ENCODE measurements at regions not wholly inside any gene's neighbourhood (a gene's known extent, or its start where the extent isn't known, plus 50 kb on each side); places are given as distances from the start of the nearest gene placed in this dataset.

DNA sequence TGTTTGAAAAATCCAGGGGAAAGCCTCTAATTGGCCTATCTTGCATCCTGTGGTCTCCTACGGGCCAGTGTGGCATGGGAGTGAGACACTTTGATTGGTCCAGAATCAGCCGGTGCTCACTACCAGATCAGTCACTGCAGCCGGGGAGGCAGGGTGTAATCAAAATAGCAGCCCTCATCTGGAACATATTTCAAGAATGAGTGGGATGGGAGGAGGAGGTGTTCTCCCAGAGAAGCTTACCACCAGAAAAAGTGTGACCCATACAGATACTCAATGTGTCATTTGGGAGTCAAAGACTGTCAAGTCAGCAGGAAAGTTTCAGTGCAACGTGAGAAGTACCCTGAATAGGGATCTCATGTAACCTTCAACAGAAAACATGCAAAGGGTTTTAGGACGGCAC lies 393.9 kb upstream of the SLC14A2 start:
- ATAC-seq (no peak), DNase-seq (ENCODE audit: low read depth, low spot score) (no peak)
- intact Hi-C loops (cut with micrococcal nuclease), result no loop called here
- Histone ChIP-seq H2AFZ (ENCODE audit: low read depth, low read length, poor library complexity, severe bottlenecking) (no peak overlapping the region), H3K36me3 (ENCODE audit: control insufficient read depth in 1 of 2, insufficient read depth in 2 of 2, low read length in 2 of 2) (no peaks in the 10 kb centered on the region), H3K79me2 (ENCODE audit: insufficient read depth, low read length) (no peaks in the 10 kb centered on the region), H3K27ac (ENCODE audit: low read depth, low read length) (no peak overlapping the region), H3K9me3 (ENCODE audit: control insufficient read depth in 1 of 2, insufficient read depth in 1 of 2, low read depth in 1 of 2, low read length in 2 of 2) (peaks cover 0 to 9% of the 10 kb centered on the region in 2 experiments; a peak in 2 of 4 replicates), H3K4me1 (ENCODE audit: control insufficient read depth in 1 of 2, insufficient read depth in 2 of 2, low read length in 2 of 2) (no peaks in the 10 kb centered on the region; a peak in 1 of 4 replicates), H3K9me2 (ENCODE audit: insufficient read depth) (no peaks in the 10 kb centered on the region), H3K9ac (ENCODE audit: low read length) (no peak overlapping the region), H3K27me3 (ENCODE audit: insufficient read depth, low read length) (no peaks in the 10 kb centered on the region), H4K20me1 (ENCODE audit: insufficient read depth) (no peaks in the 10 kb centered on the region), H3K4me2 (ENCODE audit: low read length) (no peak overlapping the region), H3K4me3 (replicated peaks in 1 of 2; ENCODE audit: low read depth in 1 of 2, low read length in 2 of 2) (no peak overlapping the region)
- ChIA-PET RAD21 (ENCODE audit: low non-redundant PET in 1 of 2, low total read pairs in 2 of 2, uncharacterized antibody in 2 of 2, unreplicated experiment in 2 of 2) (no interaction called here), CTCF (no interaction called here), POLR2A (no interaction called here)
- TF ChIP-seq YY1 (IDR thresholded peaks at IDR 0.05; ENCODE audit: extremely low read depth, insufficient replicate concordance, low read depth, low read length) (no peak), POLR2AphosphoS5 (IDR thresholded peaks at IDR 0.05; ENCODE audit: low read depth, low read length) (no peak), EGR1 (IDR thresholded peaks at IDR 0.05; ENCODE audit: low read depth) (no peak), FOSL1 (IDR thresholded peaks at IDR 0.05; ENCODE audit: low read depth) (no peak), EZH2 (IDR thresholded peaks at IDR 0.05) (no peak), SP1 (IDR thresholded peaks at IDR 0.05; ENCODE audit: low read depth) (no peak), SRF (IDR thresholded peaks at IDR 0.05; ENCODE audit: low read depth) (no peak), TCF7L2 (IDR thresholded peaks at IDR 0.05; ENCODE audit: borderline replicate concordance, extremely low read depth, insufficient read depth, insufficient read length) (no peak)
- BruUV-seq (replicated peaks), result no TSS peak

DNA sequence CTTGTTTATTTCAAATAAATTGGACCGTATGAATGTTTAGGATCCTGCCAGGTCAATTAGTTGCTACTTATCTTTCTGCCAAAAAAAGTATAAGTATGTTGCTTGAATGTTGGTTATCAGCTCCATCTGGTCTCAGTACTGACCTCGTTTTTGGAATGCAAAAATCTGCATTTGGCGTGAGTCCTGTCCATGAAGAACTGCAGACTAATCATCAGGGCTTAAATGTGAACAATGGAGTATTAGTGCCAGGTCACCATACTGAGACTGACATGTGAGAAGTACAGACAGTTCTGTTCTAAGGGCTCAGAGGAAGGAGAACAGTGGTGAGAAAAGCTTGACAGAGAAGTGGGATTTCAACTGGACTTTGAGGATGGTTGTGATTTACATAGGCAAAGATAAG lies 393.1 kb upstream of the SLC14A2 start:
- ChIA-PET RAD21 (ENCODE audit: low non-redundant PET in 1 of 2, low total read pairs in 2 of 2, uncharacterized antibody in 2 of 2, unreplicated experiment in 2 of 2) (no interaction called here), CTCF (no interaction called here), POLR2A (no interaction called here)
- intact Hi-C loops (cut with micrococcal nuclease), result no loop called here
- H3K4me2 ChIP-seq (ENCODE audit: low read length), result no peak overlapping the region
- H3K4me3 ChIP-seq (replicated peaks in 1 of 2; ENCODE audit: low read depth in 1 of 2, low read length in 2 of 2), result no peak overlapping the region
- no peak for DNase-seq (ENCODE audit: low read depth, low spot score)
- H3K9me2 ChIP-seq (ENCODE audit: insufficient read depth), result no peaks in the 10 kb centered on the region
- no peak overlapping the region for H3K9ac ChIP-seq (ENCODE audit: low read length)
- no peaks in the 10 kb centered on the region for H4K20me1 ChIP-seq (ENCODE audit: insufficient read depth)
- ATAC-seq, result no peak
- H3K36me3 ChIP-seq (ENCODE audit: control insufficient read depth in 1 of 2, insufficient read depth in 2 of 2, low read length in 2 of 2), result no peaks in the 10 kb centered on the region
- H3K79me2 ChIP-seq (ENCODE audit: insufficient read depth, low read length), result no peaks in the 10 kb centered on the region
- TF ChIP-seq POLR2AphosphoS5 (IDR thresholded peaks at IDR 0.05; ENCODE audit: low read depth, low read length) (no peak), SP1 (IDR thresholded peaks at IDR 0.05; ENCODE audit: low read depth) (no peak), EZH2phosphoT487 (IDR thresholded peaks at IDR 0.05; ENCODE audit: borderline replicate concordance) (no peak), ELF1 (IDR thresholded peaks at IDR 0.05; ENCODE audit: borderline replicate concordance, low read depth) (no peak), CEBPB (IDR thresholded peaks at IDR 0.05; ENCODE audit: low read depth) (no peak), TCF7L2 (IDR thresholded peaks at IDR 0.05; ENCODE audit: borderline replicate concordance, extremely low read depth, insufficient read depth, insufficient read length) (no peak), ZFX (IDR thresholded peaks at IDR 0.05) (no peak), YY1 (IDR thresholded peaks at IDR 0.05; ENCODE audit: extremely low read depth, insufficient replicate concordance, low read depth, low read length) (no peak)
- TF ChIP-seq, protein P1, sequence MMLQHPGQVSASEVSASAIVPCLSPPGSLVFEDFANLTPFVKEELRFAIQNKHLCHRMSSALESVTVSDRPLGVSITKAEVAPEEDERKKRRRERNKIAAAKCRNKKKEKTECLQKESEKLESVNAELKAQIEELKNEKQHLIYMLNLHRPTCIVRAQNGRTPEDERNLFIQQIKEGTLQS (IDR thresholded peaks at IDR 0.05), result no peak
- TF ChIP-seq, protein P2, sequence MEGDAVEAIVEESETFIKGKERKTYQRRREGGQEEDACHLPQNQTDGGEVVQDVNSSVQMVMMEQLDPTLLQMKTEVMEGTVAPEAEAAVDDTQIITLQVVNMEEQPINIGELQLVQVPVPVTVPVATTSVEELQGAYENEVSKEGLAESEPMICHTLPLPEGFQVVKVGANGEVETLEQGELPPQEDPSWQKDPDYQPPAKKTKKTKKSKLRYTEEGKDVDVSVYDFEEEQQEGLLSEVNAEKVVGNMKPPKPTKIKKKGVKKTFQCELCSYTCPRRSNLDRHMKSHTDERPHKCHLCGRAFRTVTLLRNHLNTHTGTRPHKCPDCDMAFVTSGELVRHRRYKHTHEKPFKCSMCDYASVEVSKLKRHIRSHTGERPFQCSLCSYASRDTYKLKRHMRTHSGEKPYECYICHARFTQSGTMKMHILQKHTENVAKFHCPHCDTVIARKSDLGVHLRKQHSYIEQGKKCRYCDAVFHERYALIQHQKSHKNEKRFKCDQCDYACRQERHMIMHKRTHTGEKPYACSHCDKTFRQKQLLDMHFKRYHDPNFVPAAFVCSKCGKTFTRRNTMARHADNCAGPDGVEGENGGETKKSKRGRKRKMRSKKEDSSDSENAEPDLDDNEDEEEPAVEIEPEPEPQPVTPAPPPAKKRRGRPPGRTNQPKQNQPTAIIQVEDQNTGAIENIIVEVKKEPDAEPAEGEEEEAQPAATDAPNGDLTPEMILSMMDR (IDR thresholded peaks at IDR 0.05 in 2 of 3, conservative IDR thresholded peaks at IDR 0.05 in 1 of 3; ENCODE audit: borderline replicate concordance in 1 of 3, insufficient read depth in 1 of 3, low read depth in 2 of 3, low read length in 2 of 3), result no peak
- TF ChIP-seq, protein P3, sequence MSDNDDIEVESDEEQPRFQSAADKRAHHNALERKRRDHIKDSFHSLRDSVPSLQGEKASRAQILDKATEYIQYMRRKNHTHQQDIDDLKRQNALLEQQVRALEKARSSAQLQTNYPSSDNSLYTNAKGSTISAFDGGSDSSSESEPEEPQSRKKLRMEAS (IDR thresholded peaks at IDR 0.05), result no peak
- H3K27me3 ChIP-seq (ENCODE audit: insufficient read depth, low read length), result no peaks in the 10 kb centered on the region
- no TSS peak for BruUV-seq (replicated peaks)
- H3K9me3 ChIP-seq (ENCODE audit: control insufficient read depth in 1 of 2, insufficient read depth in 1 of 2, low read depth in 1 of 2, low read length in 2 of 2), result peaks cover 0 to 7% of the 10 kb centered on the region in 2 experiments; a peak in 2 of 4 replicates
- no peaks in the 10 kb centered on the region; a peak in 1 of 4 replicates for H3K4me1 ChIP-seq (ENCODE audit: control insufficient read depth in 1 of 2, insufficient read depth in 2 of 2, low read length in 2 of 2)
- no peak overlapping the region for H3K27ac ChIP-seq (ENCODE audit: low read depth, low read length)
- no peak overlapping the region for H2AFZ ChIP-seq (ENCODE audit: low read depth, low read length, poor library complexity, severe bottlenecking)
